GM18507 (cell line): ENCODE measurements at regions not wholly inside any gene's neighbourhood (a gene's known extent, or its start where the extent isn't known, plus 50 kb on each side); places are given as distances from the start of the nearest gene placed in this dataset.

ENCODE experiments used
- DNase-seq: peaks from one replicate; pipeline ENCODE4 v3.0.0; 2011; ENCODE audit warnings: low read depth; ENCODE audit not compliant: insufficient read length; ENCODE audit errors: extremely low spot score
- FAIRE-seq: peaks from 2 replicates; lab custom pipeline; 2011; peaks lifted over from hg19 to GRCh38; lab: Jason Lieb, UNC

- DNase-seq (no peak), FAIRE-seq (no peak)
These were observed 110.1 kb upstream of the SLC44A3 start for GRCh38 chr1:94709891-94710581.

- no peak for DNase-seq
- no peak for FAIRE-seq
These were observed 111.3 kb upstream of the SLC44A3 start for GRCh38 chr1:94708811-94709210.

GRCh38 chr1:94708299-94708685, 111.9 kb upstream of the SLC44A3 start:
- FAIRE-seq (no peak), DNase-seq (no peak)

- DNase-seq, result no peak
- no peak for FAIRE-seq
These were observed 112.5 kb upstream of the SLC44A3 start for GRCh38 chr1:94707321-94708298.

- FAIRE-seq, result no peak
- no peak for DNase-seq
These were observed 117.7 kb upstream of the SLC44A3 start for GRCh38 chr1:94702442-94702815.

- FAIRE-seq (no peak), DNase-seq (no peak)
These were observed 118.2 kb upstream of the SLC44A3 start for GRCh38 chr1:94701796-94702441.

GRCh38 chr1:94698759-94699502, 121.2 kb upstream of the SLC44A3 start:
- FAIRE-seq (no peak), DNase-seq (no peak)

GRCh38 chr1:94698356-94698755, 121.8 kb upstream of the SLC44A3 start:
- FAIRE-seq (no peak), DNase-seq (no peak)

- no peak for FAIRE-seq
- no peak for DNase-seq
These were observed 122.3 kb upstream of the SLC44A3 start for GRCh38 chr1:94697839-94698238.

- FAIRE-seq, result no peak
- DNase-seq, result no peak
These were observed 125.8 kb upstream of the SLC44A3 start for GRCh38 chr1:94694226-94694915.

- no peak for FAIRE-seq
- no peak for DNase-seq
These were observed 126.7 kb upstream of the SLC44A3 start for GRCh38 chr1:94693435-94693834.

- DNase-seq, result no peak
- FAIRE-seq, result no peak
These were observed 127.1 kb upstream of the SLC44A3 start for GRCh38 chr1:94693029-94693428.

- DNase-seq (no peak), FAIRE-seq (no peak)
These were observed 131.5 kb upstream of the SLC44A3 start for GRCh38 chr1:94688646-94689045.

- FAIRE-seq (no peak), DNase-seq (no peak)
These were observed 133.3 kb upstream of the SLC44A3 start for GRCh38 chr1:94686882-94687281.

GRCh38 chr1:94684690-94685250, 135.4 kb upstream of the SLC44A3 start:
- no peak for DNase-seq
- no peak for FAIRE-seq

GRCh38 chr1:94683886-94684285, 136.3 kb upstream of the SLC44A3 start:
- DNase-seq, result no peak
- no peak for FAIRE-seq

- FAIRE-seq (no peak), DNase-seq (no peak)
These were observed 138.4 kb upstream of the F3 start for GRCh38 chr1:94680039-94680377.

GRCh38 chr1:94679332-94680038, 137.9 kb upstream of the F3 start:
- FAIRE-seq (no peak), DNase-seq (no peak)
